ENCODE measurements at regions not wholly inside any gene's neighbourhood (a gene's known extent, or its start where the extent isn't known, plus 50 kb on each side); places are given as distances from the start of the nearest gene placed in this dataset.
"Not testable (repeated sequence)": the region's sequence is repeated elsewhere in the genome, so short reads cannot be mapped to it uniquely, and the experiment has no call there.

- DNase-seq (ENCODE audit: low spot score): peak; percentile 22
- H3K27ac ChIP-seq: no peak overlapping the region
- TF ChIP-seq CTCF (conservative IDR thresholded peaks at IDR 0.05; ENCODE audit: low read depth): 0 out of 2 replicates have a peak, but pooled peaks have one; percentile 10
- POLR2A ChIA-PET (ENCODE audit: low non-redundant PET): no interaction called here
- CTCF ChIA-PET: interaction anchor here (0.6 kb wide), 1 partner anchor 82 kb away, joined by 3 read pairs; no protein-coding TSS in a partner anchor
Observed at GRCh38 chr1:220454155-220454777, 73.7 kb upstream of the MARK1 start.

GRCh38 chr1:220453371-220453770, 74.6 kb upstream of the MARK1 start:
- no peak for TF ChIP-seq CTCF (conservative IDR thresholded peaks at IDR 0.05; ENCODE audit: low read depth)

GRCh38 chr1:220451532-220451931, 76.4 kb upstream of the MARK1 start:
- ChIA-PET POLR2A (ENCODE audit: low non-redundant PET) (no interaction called here), CTCF (interaction anchor here (1.3 kb wide), 1 partner anchor 62 kb away, joined by 3 read pairs; no protein-coding TSS in a partner anchor)

More at GRCh38 chr1:220453371-220453770, 74.6 kb upstream of the MARK1 start:
- ChIA-PET CTCF (interaction anchor here (0.6 kb wide), 2 partner anchors 83 to 216 kb away, joined by 3 to 5 read pairs; no protein-coding TSS in a partner anchor), POLR2A (ENCODE audit: low non-redundant PET) (no interaction called here)
- no peak for DNase-seq (ENCODE audit: low spot score)
- no peak overlapping the region for H3K27ac ChIP-seq

GRCh38 chr1:220450927-220451326, 77.0 kb upstream of the MARK1 start:
- POLR2A ChIA-PET (ENCODE audit: low non-redundant PET): no interaction called here
- CTCF ChIA-PET: interaction anchor here (0.7 to 1.3 kb wide), 3 partner anchors 18 to 62 kb away, joined by 3 to 9 read pairs (median 3); no protein-coding TSS in a partner anchor
- TF ChIP-seq CTCF (conservative IDR thresholded peaks at IDR 0.05; ENCODE audit: low read depth): no peak
- DNase-seq (ENCODE audit: low spot score): no peak
- no peak overlapping the region for H3K27ac ChIP-seq

More at GRCh38 chr1:220451532-220451931, 76.4 kb upstream of the MARK1 start:
- no peak for DNase-seq (ENCODE audit: low spot score)
- H3K27ac ChIP-seq: no peak overlapping the region
- TF ChIP-seq CTCF (conservative IDR thresholded peaks at IDR 0.05; ENCODE audit: low read depth): no peak

GRCh38 chr1:220448217-220448616, 79.7 kb upstream of the MARK1 start:
- ChIA-PET POLR2A (ENCODE audit: low non-redundant PET) (no interaction called here), CTCF (no interaction called here)
- DNase-seq (ENCODE audit: low spot score): no peak
- TF ChIP-seq CTCF (conservative IDR thresholded peaks at IDR 0.05; ENCODE audit: low read depth): no peak
- no peak overlapping the region for H3K27ac ChIP-seq

GRCh38 chr1:220444586-220444985, 83.3 kb upstream of the MARK1 start:
- CTCF ChIA-PET; DNase-seq (ENCODE audit: low spot score); POLR2A ChIA-PET (ENCODE audit: low non-redundant PET); H3K27ac ChIP-seq: not testable (repeated sequence)

GRCh38 chr1:220441211-220441610, 86.7 kb upstream of the MARK1 start:
- DNase-seq (ENCODE audit: low spot score): peak; percentile 20
- H3K27ac ChIP-seq: no peak overlapping the region
- ChIA-PET POLR2A (ENCODE audit: low non-redundant PET) (no interaction called here), CTCF (no interaction called here)
- TF ChIP-seq CTCF (conservative IDR thresholded peaks at IDR 0.05; ENCODE audit: low read depth): no peak
